HG03571 (cell line): ENCODE measurements at regions not wholly inside any gene's neighbourhood (a gene's known extent, or its start where the extent isn't known, plus 50 kb on each side); places are given as distances from the start of the nearest gene placed in this dataset.
"Not testable (repeated sequence)": the region's sequence is repeated elsewhere in the genome, so short reads cannot be mapped to it uniquely, and the experiment has no call there.

Source experiments
- ATAC-seq: cut with Tn5 transposase; IDR thresholded peaks from one replicate; pipeline ENCODE4 v1.9.1; 2021; ENCODE audit not compliant: unreplicated experiment

DNA sequence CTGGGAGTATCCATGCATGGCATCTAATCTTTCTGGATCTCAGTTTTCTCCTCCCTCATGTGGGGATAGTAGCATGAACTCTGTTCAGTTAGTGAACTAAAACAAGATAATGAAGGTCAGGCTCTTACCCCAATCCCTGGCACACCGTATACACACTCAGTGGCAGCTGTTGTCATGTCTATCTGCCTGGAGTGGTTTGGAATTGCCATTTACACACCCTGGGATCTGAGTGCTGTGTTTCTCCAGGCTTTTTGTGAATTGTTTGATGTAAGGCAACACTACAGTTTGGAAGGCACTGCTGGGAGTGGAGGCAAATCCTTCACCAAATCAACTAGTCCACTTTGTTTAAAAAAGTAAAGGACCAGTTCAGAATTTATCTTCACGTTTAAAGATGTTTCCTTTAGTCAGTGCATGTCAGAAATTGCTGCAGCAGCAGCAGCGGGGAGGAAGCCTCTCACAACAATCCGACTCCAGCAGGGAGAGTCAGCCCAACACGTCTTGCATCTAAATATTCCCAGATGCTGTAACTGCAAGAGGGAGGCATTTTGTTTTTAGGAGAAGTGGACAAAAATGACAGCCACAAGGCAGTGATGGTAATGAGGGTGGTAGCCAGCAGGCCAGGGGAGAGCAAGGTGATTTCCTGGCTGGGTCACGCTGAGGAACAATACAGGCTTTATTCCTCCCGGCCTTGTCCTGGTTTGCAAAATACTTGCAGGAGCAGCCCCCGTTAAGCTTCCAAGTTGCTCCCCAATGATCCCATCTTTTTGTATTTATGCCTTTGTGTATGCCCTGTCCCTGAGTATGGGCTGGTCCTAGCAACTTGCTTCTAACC is 128.5 kb upstream of the LRIG1 start:
- ATAC-seq = no peak

DNA sequence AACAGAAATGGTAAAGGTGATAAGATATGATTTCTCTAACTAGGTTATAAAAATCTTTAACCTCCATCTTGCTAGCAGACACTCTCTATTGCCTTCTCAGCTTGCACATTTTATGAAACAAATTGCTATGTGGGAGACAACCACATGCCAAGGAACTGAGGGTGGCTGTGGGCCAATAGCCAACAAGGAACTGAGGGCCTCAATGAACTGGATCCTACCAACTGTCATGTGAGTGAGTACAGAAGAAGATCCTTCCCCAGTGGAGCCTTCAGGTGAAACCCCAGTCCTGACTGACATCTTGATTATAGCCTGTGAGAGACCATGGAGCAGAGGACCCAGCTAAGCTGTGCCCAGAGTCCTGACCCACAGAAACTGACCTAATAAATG is 129.2 kb upstream of the LRIG1 start:
- ATAC-seq = no peak

- ATAC-seq = no peak
Measured at GRCh38 chr3:66633402-66634381, 132.9 kb upstream of the LRIG1 start.

GRCh38 chr3:66638717-66639116 is 137.9 kb upstream of the LRIG1 start:
- no peak for ATAC-seq

DNA sequence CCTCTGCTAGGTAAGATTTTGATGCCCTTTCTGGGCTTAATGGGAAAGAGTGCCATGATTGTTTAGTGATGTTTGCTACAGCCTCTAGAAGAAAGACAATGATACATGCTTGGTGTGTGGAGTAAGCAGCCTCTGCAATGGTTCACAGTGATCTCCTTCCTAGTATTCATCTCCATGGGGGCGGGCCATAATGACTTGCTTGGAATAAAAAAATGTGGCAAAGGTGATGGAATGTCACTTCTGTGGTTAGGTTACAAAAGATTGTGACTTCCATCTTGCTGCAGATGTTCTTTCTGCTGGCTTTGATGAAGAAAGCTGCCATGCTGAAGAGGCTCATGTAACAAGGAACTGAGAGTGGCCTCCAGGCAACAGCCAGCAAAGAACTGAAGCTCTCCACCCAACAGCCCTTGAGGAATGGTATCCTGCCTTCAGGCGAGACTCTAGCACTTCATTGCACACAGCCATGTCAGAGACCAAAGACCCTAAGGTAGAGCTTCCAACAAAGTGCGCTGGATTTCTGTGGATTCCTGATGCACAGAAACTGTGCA is 139.1 kb upstream of the LRIG1 start:
- ATAC-seq = no peak

DNA sequence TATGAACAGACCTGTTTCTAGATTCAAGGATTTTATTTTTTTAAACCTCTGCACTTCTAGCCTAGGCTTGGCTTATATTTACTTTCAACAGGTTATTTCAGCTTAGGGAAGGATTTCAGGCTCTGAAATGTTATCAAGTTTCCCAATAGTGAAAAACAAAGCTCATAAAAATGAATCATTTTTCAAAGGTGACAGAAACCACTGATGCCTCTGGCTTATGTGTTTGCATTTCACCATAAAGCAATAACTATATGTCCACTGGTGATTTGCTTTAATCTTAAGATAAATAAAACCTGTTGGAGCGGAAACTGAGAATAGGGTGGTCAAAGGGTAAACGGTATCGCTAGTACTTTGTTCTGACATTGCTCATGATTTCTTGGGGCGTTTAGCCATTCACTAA is 141.2 kb upstream of the LRIG1 start:
- no peak for ATAC-seq

- ATAC-seq = no peak
Measured at GRCh38 chr3:66642484-66642883, 141.7 kb upstream of the LRIG1 start.

- ATAC-seq = no peak
Measured at GRCh38 chr3:66644549-66644948, 143.7 kb upstream of the LRIG1 start.

DNA sequence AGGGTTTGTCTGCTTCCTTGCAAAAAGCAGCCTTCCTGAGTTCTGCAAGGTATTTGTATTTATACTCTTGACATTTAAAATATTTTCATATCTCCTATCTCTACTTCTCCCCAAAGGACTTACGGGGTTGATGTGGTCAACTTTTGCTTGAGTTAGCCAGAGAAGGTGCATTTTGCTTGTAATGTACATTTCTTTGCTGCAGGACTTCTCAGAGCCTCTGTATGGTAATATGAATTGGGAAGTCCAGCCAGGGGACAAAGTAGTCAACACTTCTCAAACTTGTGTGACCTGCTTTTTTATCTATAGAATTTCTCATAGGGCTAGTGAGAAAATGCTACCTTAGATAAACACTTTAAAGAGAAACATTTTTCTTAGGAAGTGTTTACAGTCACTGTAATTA is 148.2 kb upstream of the LRIG1 start:
- ATAC-seq = no peak

DNA sequence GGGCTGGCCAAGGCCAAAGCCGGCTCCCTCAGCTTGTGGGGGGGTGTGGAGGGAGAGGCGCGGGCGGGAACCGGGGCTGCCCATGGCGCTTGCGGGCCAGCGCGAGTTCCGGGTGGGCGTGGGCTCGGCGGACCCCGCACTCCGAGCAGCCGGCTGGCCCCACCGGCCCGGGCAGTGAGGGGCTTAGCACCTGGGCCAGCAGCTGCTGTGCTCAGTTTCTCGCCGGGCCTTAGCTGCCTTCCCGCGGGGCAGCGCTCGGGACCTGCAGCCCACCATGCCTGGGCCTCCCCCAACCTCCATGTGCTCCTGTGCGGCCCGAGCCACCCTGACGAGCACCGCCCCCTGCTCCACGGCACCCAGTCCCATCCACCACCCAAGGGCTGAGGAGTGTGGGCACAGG is 150.7 kb upstream of the LRIG1 start:
- ATAC-seq = not testable (repeated sequence)

DNA sequence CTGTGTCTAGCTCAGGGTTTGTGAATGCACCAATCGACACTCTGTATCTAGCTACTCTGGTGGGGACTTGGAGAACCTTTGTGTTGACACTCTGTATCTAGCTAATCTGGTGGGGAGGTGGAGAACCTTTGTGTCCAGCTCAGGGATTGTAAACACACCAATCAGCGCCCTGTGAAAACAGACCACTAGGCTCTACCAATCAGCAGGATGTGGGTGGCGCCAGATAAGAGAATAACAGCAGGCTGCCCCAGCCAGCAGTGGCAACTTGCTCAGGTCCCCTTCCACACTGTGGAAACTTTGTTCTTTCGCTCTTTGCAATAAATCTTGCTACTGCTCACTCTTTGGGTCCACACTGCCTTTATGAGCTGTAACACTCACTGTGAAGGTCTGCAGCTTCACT is 151.3 kb upstream of the LRIG1 start:
- ATAC-seq = not testable (repeated sequence)

- ATAC-seq = no peak
Measured at GRCh38 chr3:66655044-66655443, 154.2 kb upstream of the LRIG1 start.

- ATAC-seq = no peak
Measured at GRCh38 chr3:66655671-66656070, 154.8 kb upstream of the LRIG1 start.

- no peak for ATAC-seq
Measured at GRCh38 chr3:66656609-66657008, 155.8 kb upstream of the LRIG1 start.

DNA sequence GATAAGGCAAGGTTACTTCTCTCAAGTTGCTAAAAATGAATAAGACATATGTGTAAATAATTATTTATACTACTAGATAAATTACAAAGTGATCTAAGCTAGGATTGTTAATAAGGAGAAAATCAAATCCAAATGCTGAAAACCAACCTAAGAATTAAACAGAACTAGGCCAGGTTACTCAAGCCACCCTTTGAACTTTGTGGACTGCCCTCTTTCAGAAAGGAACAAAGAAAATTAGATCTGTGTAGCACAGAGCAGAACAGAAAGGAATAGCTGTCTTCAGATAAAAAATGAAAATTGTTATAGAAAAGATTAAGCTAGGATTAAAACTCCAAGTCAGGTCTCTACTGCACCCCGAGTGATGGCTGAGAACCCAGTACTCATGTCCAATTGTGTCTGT is 158.2 kb upstream of the LRIG1 start:
- ATAC-seq = no peak

GRCh38 chr3:66661628-66662027 is 160.8 kb upstream of the LRIG1 start:
- no peak for ATAC-seq

DNA sequence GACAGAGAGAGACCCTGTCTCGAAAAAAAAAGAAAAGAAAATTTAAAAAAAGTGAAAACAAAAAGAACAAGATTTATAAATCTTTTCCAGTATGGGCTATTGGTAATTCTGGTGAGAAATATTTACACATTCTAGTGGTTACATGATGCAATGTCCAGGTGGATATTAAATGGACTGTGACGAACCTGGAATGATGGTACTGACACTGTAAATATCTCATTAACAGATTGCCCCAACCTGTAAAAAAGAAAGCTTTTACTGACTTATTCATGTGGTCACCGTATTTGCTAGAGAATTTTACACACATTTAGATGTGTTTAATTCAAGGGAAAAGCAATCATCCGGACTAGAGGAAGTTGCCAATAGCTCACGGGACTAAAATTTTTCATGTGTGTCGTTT is 162.1 kb upstream of the LRIG1 start:
- ATAC-seq = no peak

GRCh38 chr3:66665021-66665695 is 164.3 kb upstream of the LRIG1 start:
- ATAC-seq = no peak

DNA sequence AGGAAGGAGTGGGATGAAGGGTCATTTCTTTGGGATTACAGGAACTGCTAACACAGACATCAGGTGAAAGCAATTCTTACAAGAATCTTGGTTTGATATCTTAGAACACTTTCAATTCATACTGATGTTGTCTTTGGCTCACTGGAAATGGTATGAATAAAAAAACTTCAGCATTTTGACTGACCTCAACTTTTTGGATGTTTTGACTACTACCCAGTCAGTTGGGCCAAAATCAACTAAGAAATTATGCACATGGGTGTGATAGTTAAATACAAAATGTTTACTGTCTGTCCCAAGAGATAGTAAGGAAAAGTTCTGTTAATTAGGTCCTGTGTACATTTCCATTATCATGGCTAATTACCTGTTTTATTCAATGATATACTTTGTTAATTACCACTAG is 165.5 kb upstream of the LRIG1 start:
- ATAC-seq = no peak

DNA sequence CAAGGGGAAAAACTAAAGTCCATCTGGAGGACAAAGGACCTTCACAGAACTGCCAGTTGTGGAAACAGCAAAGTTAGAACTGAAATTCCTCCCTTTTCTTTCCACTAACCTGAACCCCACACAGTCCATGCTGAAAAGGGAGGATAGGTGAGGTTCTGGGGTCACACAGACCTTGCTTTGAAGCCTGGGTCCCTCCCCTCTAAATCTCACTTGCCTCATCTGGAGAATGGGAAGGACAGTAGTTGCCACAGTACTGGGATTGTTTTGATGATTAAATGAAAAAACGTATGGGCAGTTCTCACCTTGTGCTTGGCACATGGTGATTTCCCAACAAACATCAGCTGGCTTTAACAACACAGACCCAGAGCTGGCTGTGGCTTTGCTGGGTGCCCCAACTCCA is 166.4 kb upstream of the LRIG1 start:
- no peak for ATAC-seq

DNA sequence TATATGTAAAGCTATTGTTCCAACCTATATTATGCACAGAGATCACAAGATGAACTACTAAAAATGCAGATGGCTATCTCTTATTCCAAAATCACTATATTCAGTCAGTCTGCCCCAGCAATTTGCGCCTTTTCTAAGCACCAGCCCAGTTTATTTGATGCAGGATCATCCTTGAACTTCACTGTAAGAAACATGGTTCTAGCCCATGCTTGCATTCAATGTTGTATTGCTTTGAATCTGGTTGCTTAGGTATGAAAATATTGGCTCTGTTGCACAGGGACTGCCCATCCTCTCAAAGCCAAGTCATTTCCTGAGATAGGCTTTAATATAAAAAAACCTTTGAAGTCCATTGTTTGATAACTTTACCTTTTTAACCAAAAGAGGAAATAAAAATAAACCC is 170.5 kb upstream of the LRIG1 start:
- ATAC-seq = no peak
